SK-N-SH (cell line): ENCODE measurements at regions not wholly inside any gene's neighbourhood (a gene's known extent, or its start where the extent isn't known, plus 50 kb on each side); places are given as distances from the start of the nearest gene placed in this dataset.

Experiments used
- CTCF ChIA-PET: fragments of 300-600, 350-600 bp; formaldehyde crosslinking; extraction: SDS; loops from one replicate; lab custom pipeline; 2021; lab: Yijun Ruan, JAX
- POLR2A ChIA-PET: fragments of 350-600 bp; sonication (Branson Sonifier 250); formaldehyde crosslinking; extraction: SDS; loops from one replicate; lab custom pipeline; 2020; ENCODE audit warnings: antibody characterized with exemption, inconsistent platforms; lab: Yijun Ruan, JAX
- DNase-seq: peaks from one replicate; pipeline ENCODE4 v3.0.0; 2012
- H2AFZ ChIP-seq: fragments of 200-600 bp; sonication (generic); 2 replicates; pipeline ENCODE4 v1.8.1; 2016; ENCODE audit warnings: antibody characterized with exemption, mild to moderate bottlenecking, low read depth
- H3F3A ChIP-seq: fragments of 200-600 bp; sonication (generic); replicated peaks from 2 replicates; pipeline ENCODE3; 2016; ENCODE audit warnings: antibody characterized with exemption, mild to moderate bottlenecking; ENCODE audit not compliant: insufficient read depth
- H3K27ac ChIP-seq, 2 experiments: fragments of 200-500 bp in 1 of 2; fragments of 200-600 bp in 1 of 2; sonication (Bioruptor generic) in 1 of 2; sonication (generic), shearing (Covaris generic) in 1 of 2; 2 replicates each; pipeline versions ENCODE4 v1.5.1 to v1.6.1; 2014 to 2016; ENCODE audit warnings: low read depth in 2 of 2, inconsistent platforms in 1 of 2, low read length in 1 of 2, mild to moderate bottlenecking in 1 of 2, mixed read lengths in 1 of 2
- H3K27me3 ChIP-seq: fragments of 200-600 bp; sonication (generic), shearing (Covaris generic); 2 replicates; pipeline ENCODE4 v1.6.1; 2016; ENCODE audit warnings: mixed run types; ENCODE audit not compliant: insufficient read depth
- H3K36me3 ChIP-seq, 2 experiments: fragments of 200-500 bp in 1 of 2; fragments of 200-600 bp in 1 of 2; sonication (Bioruptor generic) in 1 of 2; sonication (generic) in 1 of 2; replicated peaks in 1 of 2; 2 replicates each; pipeline versions ENCODE3 to v1.5.1; 2014 to 2016; ENCODE audit warnings: low read length in 1 of 2, mild to moderate bottlenecking in 1 of 2; ENCODE audit not compliant: insufficient read depth in 2 of 2, control insufficient read depth in 1 of 2
- H3K4me1 ChIP-seq, 2 experiments: fragments of 200-500 bp in 1 of 2; fragments of 200-600 bp in 1 of 2; sonication (Bioruptor generic) in 1 of 2; sonication (generic), shearing (Covaris generic) in 1 of 2; 2 replicates each; pipeline versions ENCODE4 v1.5.1 to v1.6.1; 2014 to 2016; ENCODE audit warnings: low read depth in 1 of 2, low read length in 1 of 2, mixed run types in 1 of 2; ENCODE audit not compliant: insufficient read depth in 2 of 2, control insufficient read depth in 1 of 2
- H3K4me2 ChIP-seq: fragments of 200-600 bp; sonication (generic), shearing (Covaris generic); 2 replicates; pipeline ENCODE4 v1.6.1; 2017; ENCODE audit warnings: mixed run types
- H3K4me3 ChIP-seq, 2 experiments: fragments of 200-500 bp in 1 of 2; fragments of 200-600 bp in 1 of 2; sonication (Bioruptor generic) in 1 of 2; sonication (generic), shearing (Covaris generic) in 1 of 2; 2 replicates each; pipeline versions ENCODE4 v1.5.1 to v1.8.1; 2014 to 2016; ENCODE audit warnings: low read depth in 2 of 2, inconsistent platforms in 1 of 2, low read length in 1 of 2, mild to moderate bottlenecking in 1 of 2, mixed read lengths in 1 of 2, moderate library complexity in 1 of 2
- H3K79me2 ChIP-seq: fragments of 200-600 bp; sonication (generic); 2 replicates; pipeline ENCODE4 v1.8.1; 2017; ENCODE audit warnings: mild to moderate bottlenecking; ENCODE audit not compliant: insufficient read depth
- H3K9ac ChIP-seq: fragments of 200-600 bp; sonication (generic); 2 replicates; pipeline ENCODE4 v1.6.1; 2017; ENCODE audit warnings: mixed run types
- H3K9me2 ChIP-seq: fragments of 200-600 bp; sonication (generic); 2 replicates; pipeline ENCODE4 v1.6.1; 2017; ENCODE audit warnings: mixed run types
- H3K9me3 ChIP-seq: fragments of 200-600 bp; sonication (generic); 2 replicates; pipeline ENCODE4 v1.6.1; 2017; ENCODE audit warnings: mixed run types, mild to moderate bottlenecking, moderate library complexity
- H4K20me1 ChIP-seq: fragments of 200-600 bp; sonication (generic); 2 replicates; pipeline ENCODE4 v1.6.1; 2017; ENCODE audit warnings: mild to moderate bottlenecking, mixed run types; ENCODE audit not compliant: insufficient read depth
- CTCF ChIP-seq: fragments of 200-600 bp; sonication (generic); IDR thresholded peaks from 2 replicates; pipeline ENCODE4 v1.6.1; 2017; ENCODE audit warnings: antibody characterized with exemption, mild to moderate bottlenecking, moderate library complexity
- EZH2phosphoT487 ChIP-seq: fragments of 200-600 bp; sonication (generic); IDR thresholded peaks from 2 replicates; pipeline ENCODE4 v1.6.1; 2017; ENCODE audit warnings: low read depth, mixed run types, mild to moderate bottlenecking, antibody characterized with exemption, moderate library complexity, borderline replicate concordance
- FOSL2 ChIP-seq: IDR thresholded peaks from 2 replicates; pipeline ENCODE4 v1.4.0; 2012; ENCODE audit warnings: low read depth, mild to moderate bottlenecking, moderate library complexity, borderline replicate concordance
- FOXM1 ChIP-seq: IDR thresholded peaks from 2 replicates; pipeline ENCODE4 v1.4.0; 2012; ENCODE audit warnings: low read depth, mild to moderate bottlenecking
- GABPA ChIP-seq: IDR thresholded peaks from 2 replicates; pipeline ENCODE4 v1.4.0; 2012; ENCODE audit warnings: low read depth, mild to moderate bottlenecking
- GATA2 ChIP-seq: sonication (generic); formaldehyde crosslinking; IDR thresholded peaks from 2 replicates; pipeline ENCODE4 v1.5.0; 2020; ENCODE audit warnings: mild to moderate bottlenecking, missing genetic modification reagents
- JUND ChIP-seq: IDR thresholded peaks from 2 replicates; pipeline ENCODE4 v1.4.0; 2012
- MXI1 ChIP-seq: IDR thresholded peaks from 2 replicates; pipeline ENCODE4 v1.6.1; 2012; ENCODE audit warnings: mild to moderate bottlenecking, low read depth, low read length, improper control_type of control experiment
- NFIC ChIP-seq: IDR thresholded peaks from 2 replicates; pipeline ENCODE4 v1.4.0; 2012; ENCODE audit warnings: borderline replicate concordance
- NRF1 ChIP-seq: IDR thresholded peaks from 2 replicates; pipeline ENCODE4 v1.6.1; 2012; ENCODE audit warnings: low read depth, mild to moderate bottlenecking, low read length
- POLR2AphosphoS5 ChIP-seq: IDR thresholded peaks from 2 replicates; pipeline ENCODE4 v1.6.1; 2012; ENCODE audit warnings: low read depth, low read length
- RAD21 ChIP-seq: IDR thresholded peaks from 2 replicates; pipeline ENCODE4 v1.6.1; 2012; ENCODE audit warnings: mild to moderate bottlenecking, low read length
- RCOR1 ChIP-seq: fragments of 150-350 bp; IDR thresholded peaks from 2 replicates; pipeline ENCODE4 v1.6.1; 2017; ENCODE audit warnings: antibody characterized with exemption, low read length
- RFX5 ChIP-seq: IDR thresholded peaks from 2 replicates; pipeline ENCODE4 v1.6.1; 2012; ENCODE audit warnings: mild to moderate bottlenecking, improper control_type of control experiment, low read length
- RXRA ChIP-seq: IDR thresholded peaks from 2 replicates; pipeline ENCODE4 v1.4.0; 2012; ENCODE audit warnings: low read depth, mild to moderate bottlenecking, borderline replicate concordance
- SMC3 ChIP-seq: IDR thresholded peaks from 2 replicates; pipeline ENCODE4 v1.6.1; 2012; ENCODE audit warnings: low read depth, low read length, improper control_type of control experiment
- TAF1 ChIP-seq: IDR thresholded peaks from 2 replicates; pipeline ENCODE4 v1.6.1; 2012; ENCODE audit warnings: low read depth, mild to moderate bottlenecking, low read length, moderate library complexity, borderline replicate concordance
- TCF12 ChIP-seq: IDR thresholded peaks from 2 replicates; pipeline ENCODE4 v1.4.0; 2012
- TEAD4 ChIP-seq: IDR thresholded peaks from 2 replicates; pipeline ENCODE4 v1.4.0; 2012; ENCODE audit warnings: mild to moderate bottlenecking, borderline replicate concordance; ENCODE audit not compliant: insufficient read depth
- YY1 ChIP-seq: IDR thresholded peaks from 2 replicates; pipeline ENCODE4 v1.4.0; 2012; ENCODE audit warnings: low read depth, mild to moderate bottlenecking
- WGBS: methylation state at CpG from one replicate; pipeline ENCODE4 v1.1.6; 2017; ENCODE audit warnings: low lambda C conversion rate; 5-methylcytosine and 5-hydroxymethylcytosine counted together
- TF ChIP-seq, protein P1 (sequence below): IDR thresholded peaks from 2 replicates; pipeline ENCODE4; 2012
- TF ChIP-seq, protein P2 (sequence below): IDR thresholded peaks from 2 replicates; pipeline ENCODE4 v1.4.0; 2012; ENCODE audit warnings: low read depth
- TF ChIP-seq, protein P3 (sequence below): IDR thresholded peaks from 2 replicates; pipeline ENCODE4 v1.6.1; 2012; ENCODE audit warnings: mild to moderate bottlenecking, low read depth, low read length, moderate library complexity

GRCh38 chr13:47665043-47665442 is 336.0 kb downstream of the SUCLA2 start:
- ChIA-PET CTCF (interaction anchor here (1.4 kb wide), 1 partner anchor 661 kb away, joined by 3 read pairs; no protein-coding TSS in a partner anchor), POLR2A (no interaction called here)
- Histone ChIP-seq H3K79me2 (no peaks in the 10 kb centered on the region), H3K4me2 (no peak overlapping the region), H3K9me3 (no peaks in the 10 kb centered on the region), H4K20me1 (no peaks in the 10 kb centered on the region), H3F3A (peaks cover 5% of the 10 kb centered on the region), H3K4me3 (no peak overlapping the region), H3K36me3 (no peaks in the 10 kb centered on the region), H3K9me2 (no peaks in the 10 kb centered on the region), H3K27me3 (no peaks in the 10 kb centered on the region), H3K9ac (no peak overlapping the region)
- WGBS, result 64% methylated on average over 3 of the region's 3 CpGs
- DNase-seq, result no peak
- TF ChIP-seq TAF1 (no peak), GABPA (no peak), TCF12 (no peak), NFIC (no peak), FOSL2 (no peak), MXI1 (no peak), RXRA (no peak)
- TF ChIP-seq, protein P1, sequence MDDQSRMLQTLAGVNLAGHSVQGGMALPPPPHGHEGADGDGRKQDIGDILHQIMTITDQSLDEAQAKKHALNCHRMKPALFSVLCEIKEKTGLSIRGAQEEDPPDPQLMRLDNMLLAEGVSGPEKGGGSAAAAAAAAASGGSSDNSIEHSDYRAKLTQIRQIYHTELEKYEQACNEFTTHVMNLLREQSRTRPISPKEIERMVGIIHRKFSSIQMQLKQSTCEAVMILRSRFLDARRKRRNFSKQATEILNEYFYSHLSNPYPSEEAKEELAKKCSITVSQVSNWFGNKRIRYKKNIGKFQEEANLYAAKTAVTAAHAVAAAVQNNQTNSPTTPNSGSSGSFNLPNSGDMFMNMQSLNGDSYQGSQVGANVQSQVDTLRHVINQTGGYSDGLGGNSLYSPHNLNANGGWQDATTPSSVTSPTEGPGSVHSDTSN, result no peak
- TF ChIP-seq, protein P2, sequence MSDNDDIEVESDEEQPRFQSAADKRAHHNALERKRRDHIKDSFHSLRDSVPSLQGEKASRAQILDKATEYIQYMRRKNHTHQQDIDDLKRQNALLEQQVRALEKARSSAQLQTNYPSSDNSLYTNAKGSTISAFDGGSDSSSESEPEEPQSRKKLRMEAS, result no peak
- TF ChIP-seq, protein P3, sequence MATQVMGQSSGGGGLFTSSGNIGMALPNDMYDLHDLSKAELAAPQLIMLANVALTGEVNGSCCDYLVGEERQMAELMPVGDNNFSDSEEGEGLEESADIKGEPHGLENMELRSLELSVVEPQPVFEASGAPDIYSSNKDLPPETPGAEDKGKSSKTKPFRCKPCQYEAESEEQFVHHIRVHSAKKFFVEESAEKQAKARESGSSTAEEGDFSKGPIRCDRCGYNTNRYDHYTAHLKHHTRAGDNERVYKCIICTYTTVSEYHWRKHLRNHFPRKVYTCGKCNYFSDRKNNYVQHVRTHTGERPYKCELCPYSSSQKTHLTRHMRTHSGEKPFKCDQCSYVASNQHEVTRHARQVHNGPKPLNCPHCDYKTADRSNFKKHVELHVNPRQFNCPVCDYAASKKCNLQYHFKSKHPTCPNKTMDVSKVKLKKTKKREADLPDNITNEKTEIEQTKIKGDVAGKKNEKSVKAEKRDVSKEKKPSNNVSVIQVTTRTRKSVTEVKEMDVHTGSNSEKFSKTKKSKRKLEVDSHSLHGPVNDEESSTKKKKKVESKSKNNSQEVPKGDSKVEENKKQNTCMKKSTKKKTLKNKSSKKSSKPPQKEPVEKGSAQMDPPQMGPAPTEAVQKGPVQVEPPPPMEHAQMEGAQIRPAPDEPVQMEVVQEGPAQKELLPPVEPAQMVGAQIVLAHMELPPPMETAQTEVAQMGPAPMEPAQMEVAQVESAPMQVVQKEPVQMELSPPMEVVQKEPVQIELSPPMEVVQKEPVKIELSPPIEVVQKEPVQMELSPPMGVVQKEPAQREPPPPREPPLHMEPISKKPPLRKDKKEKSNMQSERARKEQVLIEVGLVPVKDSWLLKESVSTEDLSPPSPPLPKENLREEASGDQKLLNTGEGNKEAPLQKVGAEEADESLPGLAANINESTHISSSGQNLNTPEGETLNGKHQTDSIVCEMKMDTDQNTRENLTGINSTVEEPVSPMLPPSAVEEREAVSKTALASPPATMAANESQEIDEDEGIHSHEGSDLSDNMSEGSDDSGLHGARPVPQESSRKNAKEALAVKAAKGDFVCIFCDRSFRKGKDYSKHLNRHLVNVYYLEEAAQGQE, result no peak
- TF ChIP-seq, all 33 proteins: peak for 0
- Histone ChIP-seq H3K27ac (no peak overlapping the region), H2AFZ (no peak overlapping the region), H3K4me1 (no peaks in the 10 kb centered on the region)

- Histone ChIP-seq H3K79me2 (no peaks in the 10 kb centered on the region), H3K36me3 (no peaks in the 10 kb centered on the region), H3K27ac (peak overlapping the region in 1 of 2 experiments; percentile 62; a peak in 2 of 4 replicates), H3K9me3 (no peaks in the 10 kb centered on the region), H3K4me3 (no peak overlapping the region), H3F3A (peaks cover 5% of the 10 kb centered on the region), H3K9ac (no peak overlapping the region), H3K9me2 (no peaks in the 10 kb centered on the region), H3K4me2 (no peak overlapping the region), H4K20me1 (no peaks in the 10 kb centered on the region), H3K27me3 (no peaks in the 10 kb centered on the region), H3K4me1 (no peaks in the 10 kb centered on the region), H2AFZ (no peak overlapping the region)
- CTCF ChIA-PET, result no interaction called here
- no peak for DNase-seq
- 15% methylated on average over 4 of the region's 4 CpGs for WGBS
- POLR2A ChIA-PET, result no interaction called here
- TF ChIP-seq FOSL2, result peak; percentile 91
- no peak for TF ChIP-seq RCOR1
- no peak for TF ChIP-seq RFX5
- TF ChIP-seq EZH2phosphoT487, result no peak
- TF ChIP-seq NRF1, result no peak
- no peak for TF ChIP-seq CTCF
- TF ChIP-seq, protein P1, result peak; percentile 80
- peak; percentile 50; the same call in 1 of the 2 replicates for TF ChIP-seq TEAD4
- peak; percentile 80 for TF ChIP-seq JUND
- TF ChIP-seq YY1, result no peak; the same call in 1 of the 2 replicates
- no peak for TF ChIP-seq POLR2AphosphoS5
- no peak for TF ChIP-seq RAD21
- no peak for TF ChIP-seq GATA2 (CRISPR knock-in tag)
- TF ChIP-seq NFIC, result peak; percentile 56; the same call in 1 of the 2 replicates
- TF ChIP-seq RXRA, result no peak
- TF ChIP-seq SMC3, result no peak
- TF ChIP-seq FOXM1, result no peak
Observed at GRCh38 chr13:47661076-47661475, 340.0 kb downstream of the SUCLA2 start.
